Spleen (tissue), 11 donors: ENCODE measurements at regions not wholly inside any gene's neighbourhood (a gene's known extent, or its start where the extent isn't known, plus 50 kb on each side); places are given as distances from the start of the nearest gene placed in this dataset.

Experiments used
- DNase-seq: peaks from one replicate; pipeline ENCODE4 v3.0.0-alpha.2; 2020
- H3K27ac ChIP-seq, 8 donors: fragments of 200-600 bp; sonication (generic) in 7 of 8; 1 replicate in 4 of 8; 2 replicates in 4 of 8; pipeline versions ENCODE4 v1.5.0 to v1.8.0; 2016 to 2021; ENCODE audit warnings: inconsistent platforms in 4 of 8, mild to moderate bottlenecking in 4 of 8, moderate library complexity in 1 of 8
- H3K27me3 ChIP-seq, 7 donors: fragments of 200-600 bp; sonication (generic) in 6 of 7; replicated peaks in 1 of 7; 1 replicate in 4 of 7; 2 replicates in 3 of 7; pipeline versions ENCODE4 v1.5.0 to v1.8.0; 2016 to 2021; ENCODE audit warnings: inconsistent platforms in 3 of 7, mild to moderate bottlenecking in 1 of 7
- H3K36me3 ChIP-seq, 6 donors: fragments of 200-600 bp; sonication (generic) in 5 of 6; 1 replicate in 4 of 6; 2 replicates in 2 of 6; pipeline versions ENCODE4 v1.5.0 to v1.8.0; 2016 to 2021; ENCODE audit warnings: inconsistent platforms in 2 of 6
- H3K4me1 ChIP-seq, 6 donors: fragments of 200-600 bp; sonication (generic) in 5 of 6; 1 replicate in 3 of 6; 2 replicates in 3 of 6; pipeline versions ENCODE4 v1.5.0 to v1.8.0; 2016 to 2021; ENCODE audit warnings: inconsistent platforms in 3 of 6
- H3K4me3 ChIP-seq, 8 donors: fragments of 200-600 bp; sonication (generic) in 7 of 8; 1 replicate in 4 of 8; 2 replicates in 4 of 8; pipeline versions ENCODE4 v1.5.0 to v1.8.0; 2016 to 2021; ENCODE audit warnings: inconsistent platforms in 4 of 8, mild to moderate bottlenecking in 4 of 8, moderate library complexity in 2 of 8
- H3K9me3 ChIP-seq, 8 donors: fragments of 200-600 bp; sonication (generic) in 7 of 8; 1 replicate in 4 of 8; 2 replicates in 4 of 8; pipeline versions ENCODE4 v1.5.0 to v1.8.0; 2016 to 2021; ENCODE audit warnings: inconsistent platforms in 4 of 8
- POLR2A ChIP-seq, 3 donors: fragments of 450-650 bp; IDR thresholded peaks; one replicate each; pipeline ENCODE4 v1.5.1; 2017; ENCODE audit warnings: antibody characterized with exemption in 3 of 3, mild to moderate bottlenecking in 1 of 3
- POLR2AphosphoS5 ChIP-seq, 3 donors: sonication (generic); formaldehyde crosslinking; IDR thresholded peaks; one replicate each; pipeline ENCODE4 v1.5.1; 2017; ENCODE audit warnings: antibody characterized with exemption in 3 of 3
- WGBS, 5 donors: extraction: QIAGEN DNeasy Blood & Tissue Kit in 3 of 5; methylation state at CpG; one replicate each; pipeline versions ENCODE4 v1.1.5 to v1.1.7; 2013 to 2018; 5-methylcytosine and 5-hydroxymethylcytosine counted together
- intact Hi-C: fragments of 100-400 bp; cut with DNase I; formaldehyde crosslinking; loops from one replicate; pipeline ENCODE4 v1.15.0; 2023; ENCODE audit warnings: low total_unique reads
- TF ChIP-seq, protein P1 (sequence below), 11 experiments: fragments of 200-600 bp in 7 of 11; fragments of 450-650 bp in 4 of 11; sonication (generic) in 4 of 11; IDR thresholded peaks in 8 of 11; conservative IDR thresholded peaks in 3 of 11; 1 replicate in 7 of 11; 2 replicates in 4 of 11; pipeline versions ENCODE4 v1.4.0 to v1.8.0; 2016 to 2021; ENCODE audit warnings: antibody characterized with exemption in 11 of 11, inconsistent platforms in 4 of 11, mild to moderate bottlenecking in 1 of 11
- donor health status: healthy with polysubstance abuse.
- donor health status: DM: no; HTN: no; CAD: no; lungs with moderate emphysema.
- donor health status: DM: no; HTN: no; CAD: no.
- donor health status: Bipolar disorder and iron deficiency.
- donor health status: healthy.
- donor health status: DM: no; HTN: no; CAD: no.
- donor health status: DM: yes; HTN: yes; CAD: no.

DNA sequence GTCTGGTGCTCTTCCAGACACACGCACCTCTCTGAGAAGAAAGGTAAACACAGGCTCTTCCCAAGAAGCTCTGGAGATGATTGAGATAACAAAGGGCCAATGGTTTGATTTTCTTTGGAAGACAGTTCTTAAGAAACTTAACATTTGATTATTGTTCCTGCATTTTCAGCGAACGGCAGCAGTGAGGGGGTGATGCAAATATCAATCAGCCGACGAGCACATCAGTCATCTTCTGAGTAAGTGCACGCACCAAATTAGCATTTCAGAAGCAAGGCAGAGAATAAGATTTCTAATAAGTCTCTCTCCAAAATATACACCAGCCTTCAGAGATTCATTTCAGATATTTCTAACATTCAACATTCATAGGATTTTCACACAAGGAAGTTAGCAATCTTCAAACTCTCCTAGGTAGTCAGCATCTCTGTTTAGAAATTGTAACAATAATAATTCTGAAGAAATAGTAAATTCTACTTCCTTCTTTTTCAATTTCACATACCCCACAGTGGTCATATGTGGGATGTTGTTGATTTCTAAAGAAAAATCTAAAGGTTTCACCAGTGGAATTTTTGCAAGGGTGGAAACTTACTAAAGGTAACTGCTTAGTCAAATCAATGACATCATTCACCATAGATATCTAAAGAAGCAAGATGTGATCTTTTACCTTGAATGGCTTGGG lies 250.3 kb downstream of the SEC61B start:
- Histone ChIP-seq H3K4me1 (no peaks in the 10 kb centered on the region), H3K4me3 (no peak overlapping the region), H3K9me3 (peaks cover 0 to 5% (median 0%) of the 10 kb centered on the region in 8 donors), H3K36me3 (no peaks in the 10 kb centered on the region), H3K27me3 (no peaks in the 10 kb centered on the region), H3K27ac (no peak overlapping the region)
- WGBS, 5 donors: 60 to 70% (median 63%) methylated on average over 6 of the region's 6 CpGs
- TF ChIP-seq POLR2A (IDR thresholded peaks at IDR 0.05) (no peak), POLR2AphosphoS5 (IDR thresholded peaks at IDR 0.05) (no peak)
- TF ChIP-seq, protein P1, sequence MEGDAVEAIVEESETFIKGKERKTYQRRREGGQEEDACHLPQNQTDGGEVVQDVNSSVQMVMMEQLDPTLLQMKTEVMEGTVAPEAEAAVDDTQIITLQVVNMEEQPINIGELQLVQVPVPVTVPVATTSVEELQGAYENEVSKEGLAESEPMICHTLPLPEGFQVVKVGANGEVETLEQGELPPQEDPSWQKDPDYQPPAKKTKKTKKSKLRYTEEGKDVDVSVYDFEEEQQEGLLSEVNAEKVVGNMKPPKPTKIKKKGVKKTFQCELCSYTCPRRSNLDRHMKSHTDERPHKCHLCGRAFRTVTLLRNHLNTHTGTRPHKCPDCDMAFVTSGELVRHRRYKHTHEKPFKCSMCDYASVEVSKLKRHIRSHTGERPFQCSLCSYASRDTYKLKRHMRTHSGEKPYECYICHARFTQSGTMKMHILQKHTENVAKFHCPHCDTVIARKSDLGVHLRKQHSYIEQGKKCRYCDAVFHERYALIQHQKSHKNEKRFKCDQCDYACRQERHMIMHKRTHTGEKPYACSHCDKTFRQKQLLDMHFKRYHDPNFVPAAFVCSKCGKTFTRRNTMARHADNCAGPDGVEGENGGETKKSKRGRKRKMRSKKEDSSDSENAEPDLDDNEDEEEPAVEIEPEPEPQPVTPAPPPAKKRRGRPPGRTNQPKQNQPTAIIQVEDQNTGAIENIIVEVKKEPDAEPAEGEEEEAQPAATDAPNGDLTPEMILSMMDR (IDR thresholded peaks at IDR 0.05 in 8 of 11, conservative IDR thresholded peaks at IDR 0.05 in 3 of 11): no peak
- intact Hi-C loops: no loop called here
- DNase-seq: no peak

DNA sequence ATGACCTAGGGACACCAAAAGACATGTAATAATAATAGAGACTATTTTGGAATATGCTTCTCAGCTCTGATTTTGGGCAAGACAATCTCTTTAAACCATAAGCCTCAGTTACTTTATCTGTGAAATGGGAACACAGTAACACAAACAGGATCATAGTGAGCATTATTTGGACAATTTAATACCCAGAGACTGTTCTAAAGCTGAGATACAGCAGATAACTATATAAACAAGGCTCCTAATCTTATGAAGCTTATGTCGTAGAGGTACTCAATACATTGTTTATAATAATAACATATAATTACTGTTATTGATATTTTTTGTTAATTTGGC lies 250.8 kb downstream of the SEC61B start:
- intact Hi-C loops: no loop called here
- TF ChIP-seq, protein P1 (IDR thresholded peaks at IDR 0.05 in 8 of 11, conservative IDR thresholded peaks at IDR 0.05 in 3 of 11): no peak
- TF ChIP-seq POLR2A (IDR thresholded peaks at IDR 0.05): no peak
- no peak for TF ChIP-seq POLR2AphosphoS5 (IDR thresholded peaks at IDR 0.05)
- peaks cover 0 to 5% (median 0%) of the 10 kb centered on the region in 8 donors for H3K9me3 ChIP-seq
- no peaks in the 10 kb centered on the region for H3K4me1 ChIP-seq
- 82 to 93% (median 90%) methylated on average over 1 of the region's 1 CpG for WGBS, 5 donors
- DNase-seq: no peak
- H3K4me3 ChIP-seq: no peak overlapping the region
- no peaks in the 10 kb centered on the region for H3K36me3 ChIP-seq
- H3K27me3 ChIP-seq: no peaks in the 10 kb centered on the region
- no peak overlapping the region for H3K27ac ChIP-seq

DNA sequence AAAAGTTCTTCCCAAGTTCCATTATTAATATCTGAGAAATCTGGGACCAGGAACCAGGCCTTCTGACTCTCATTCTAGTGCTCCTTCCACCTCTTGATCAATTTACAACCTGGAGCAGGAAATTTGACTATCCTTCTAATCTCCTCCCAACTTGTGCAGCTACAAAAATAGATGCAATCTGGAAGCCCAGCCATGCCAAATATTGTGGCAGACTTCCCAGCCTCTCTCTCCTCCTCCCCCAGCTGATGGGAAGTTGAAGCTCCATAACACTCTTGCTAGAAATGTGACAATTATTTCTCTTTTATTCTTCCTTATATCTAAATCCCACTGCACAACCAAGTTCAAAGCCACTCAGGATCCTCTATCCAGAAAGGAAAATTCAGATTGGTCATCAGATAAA lies 252.1 kb downstream of the SEC61B start:
- Histone ChIP-seq H3K9me3 (peaks cover 0 to under 1% (median 0%) of the 10 kb centered on the region in 8 donors), H3K36me3 (no peaks in the 10 kb centered on the region), H3K4me1 (no peaks in the 10 kb centered on the region), H3K27ac (no peak overlapping the region), H3K27me3 (no peaks in the 10 kb centered on the region), H3K4me3 (no peak overlapping the region)
- TF ChIP-seq, protein P1 (IDR thresholded peaks at IDR 0.05 in 8 of 11, conservative IDR thresholded peaks at IDR 0.05 in 3 of 11): no peak
- TF ChIP-seq POLR2AphosphoS5 (IDR thresholded peaks at IDR 0.05): no peak
- TF ChIP-seq POLR2A (IDR thresholded peaks at IDR 0.05): no peak
- intact Hi-C loops: no loop called here
- no peak for DNase-seq

DNA sequence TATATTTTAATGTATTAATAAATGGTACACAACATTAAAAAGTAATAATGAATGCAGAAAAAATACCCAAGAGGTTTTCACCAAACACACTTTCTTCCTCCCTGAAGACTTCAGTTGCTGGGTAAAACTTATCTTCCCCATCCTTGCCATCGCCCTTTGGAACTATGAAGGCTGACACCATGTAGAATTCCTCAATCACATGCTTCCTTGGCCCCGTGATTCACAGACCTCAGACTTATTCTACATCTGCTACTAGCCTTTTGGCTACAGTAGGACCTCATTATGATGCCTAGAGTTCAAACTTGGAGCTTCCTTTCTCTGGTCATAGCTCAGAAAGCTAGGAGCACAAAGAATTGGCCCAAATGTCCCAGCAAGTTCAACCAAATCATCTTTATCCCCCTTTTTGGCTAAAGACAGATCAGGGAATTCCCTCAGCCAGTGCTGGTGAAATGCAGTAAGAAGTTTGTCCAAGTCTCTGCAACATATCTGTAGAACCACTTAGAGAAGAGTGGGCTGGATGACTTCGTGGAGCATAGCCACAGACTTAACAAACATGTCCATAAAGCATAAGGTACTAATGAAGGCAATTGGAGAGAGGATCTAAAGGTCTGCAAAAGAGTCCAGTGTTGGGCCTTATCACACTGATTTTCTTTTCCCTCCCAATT lies 253.5 kb downstream of the SEC61B start:
- no peak for DNase-seq
- Histone ChIP-seq H3K4me1 (no peaks in the 10 kb centered on the region), H3K27ac (no peak overlapping the region), H3K4me3 (no peak overlapping the region), H3K36me3 (no peaks in the 10 kb centered on the region), H3K27me3 (no peaks in the 10 kb centered on the region), H3K9me3 (no peaks in the 10 kb centered on the region)
- TF ChIP-seq POLR2AphosphoS5 (IDR thresholded peaks at IDR 0.05) (no peak), POLR2A (IDR thresholded peaks at IDR 0.05) (no peak)
- WGBS, 5 donors: 66 to 76% (median 73%) methylated on average over 3 of the region's 3 CpGs
- intact Hi-C loops: no loop called here
